ENCODE measurements at regions not wholly inside any gene's neighbourhood (a gene's known extent, or its start where the extent isn't known, plus 50 kb on each side); places are given as distances from the start of the nearest gene placed in this dataset.
"Not testable (repeated sequence)": the region's sequence is repeated elsewhere in the genome, so short reads cannot be mapped to it uniquely, and the experiment has no call there.

DNA sequence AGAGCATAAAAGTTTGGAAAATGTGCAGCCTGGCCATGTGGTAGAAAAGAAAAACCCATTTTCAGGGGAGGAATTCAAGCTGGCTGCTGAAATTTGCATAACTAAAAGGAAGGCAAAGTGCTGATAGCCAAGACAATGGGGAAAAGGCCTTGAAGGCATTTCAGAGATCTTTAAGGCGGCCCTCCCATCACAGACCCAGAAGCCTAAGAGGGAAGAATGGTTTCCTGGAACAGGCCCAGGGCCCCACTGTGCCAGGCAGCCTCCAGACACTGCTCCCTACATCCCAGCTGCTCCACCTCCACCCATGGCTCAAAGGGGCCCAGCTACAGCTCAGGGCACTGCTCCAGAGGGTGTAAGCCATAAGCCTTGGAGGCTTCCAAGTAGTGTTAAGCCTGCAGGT is 158.0 kb upstream of the PRDX4 start:
- no peaks in the 10 kb centered on the region for H3K36me3 ChIP-seq (replicated peaks; ENCODE audit: control insufficient read depth, insufficient read depth, low read length)
- DNase-seq: no peak
- H3K27me3 ChIP-seq (ENCODE audit: control insufficient read depth, insufficient read depth, low read length): no peaks in the 10 kb centered on the region
- H3K4me3 ChIP-seq (ENCODE audit: insufficient read depth, low read depth, low read length): no peak overlapping the region

DNA sequence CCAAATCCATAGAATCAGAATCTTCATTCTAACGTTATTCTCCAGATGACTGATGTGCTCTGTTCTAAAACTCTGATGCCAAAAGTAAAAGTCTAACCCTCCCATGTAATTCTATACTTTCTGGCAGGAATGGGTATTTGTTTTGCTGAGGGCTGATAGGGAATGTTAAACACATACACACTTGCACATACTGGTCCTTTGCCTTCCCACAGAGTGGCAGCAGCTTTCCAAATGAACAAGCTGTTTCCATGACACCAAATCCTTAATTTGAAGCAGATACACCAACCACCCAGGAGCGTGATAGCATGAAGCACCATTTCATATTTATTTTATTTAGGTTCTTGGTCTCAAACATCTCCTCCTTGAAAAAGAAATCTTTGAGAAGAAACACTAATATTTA is 155.5 kb upstream of the PRDX4 start:
- DNase-seq: no peak
- Histone ChIP-seq H3K27me3 (ENCODE audit: control insufficient read depth, insufficient read depth, low read length) (no peaks in the 10 kb centered on the region), H3K4me3 (ENCODE audit: insufficient read depth, low read depth, low read length) (no peak overlapping the region), H3K36me3 (replicated peaks; ENCODE audit: control insufficient read depth, insufficient read depth, low read length) (no peaks in the 10 kb centered on the region)

DNA sequence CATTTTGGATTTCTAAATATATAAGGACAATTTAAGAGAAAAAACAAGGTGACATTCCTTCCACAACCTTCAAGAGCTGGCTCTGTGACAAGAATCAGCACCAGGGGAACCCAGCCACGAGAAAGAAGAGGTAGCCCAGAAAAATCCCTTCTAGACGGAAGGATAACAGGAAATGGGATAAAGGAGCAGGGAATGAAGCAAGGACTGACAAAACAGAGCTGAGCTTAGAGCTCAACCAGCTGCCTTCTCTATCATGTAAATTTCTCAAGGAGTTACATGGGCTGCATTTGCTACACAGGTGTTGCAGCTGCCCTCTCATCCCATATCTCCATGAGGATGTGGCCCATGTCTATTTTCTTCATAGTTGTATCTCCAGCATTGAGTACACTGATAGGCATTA is 154.2 kb upstream of the PRDX4 start:
- Histone ChIP-seq H3K4me3 (ENCODE audit: insufficient read depth, low read depth, low read length) (no peak overlapping the region), H3K36me3 (replicated peaks; ENCODE audit: control insufficient read depth, insufficient read depth, low read length) (no peaks in the 10 kb centered on the region), H3K27me3 (ENCODE audit: control insufficient read depth, insufficient read depth, low read length) (no peaks in the 10 kb centered on the region)
- DNase-seq: peak; percentile 41

DNA sequence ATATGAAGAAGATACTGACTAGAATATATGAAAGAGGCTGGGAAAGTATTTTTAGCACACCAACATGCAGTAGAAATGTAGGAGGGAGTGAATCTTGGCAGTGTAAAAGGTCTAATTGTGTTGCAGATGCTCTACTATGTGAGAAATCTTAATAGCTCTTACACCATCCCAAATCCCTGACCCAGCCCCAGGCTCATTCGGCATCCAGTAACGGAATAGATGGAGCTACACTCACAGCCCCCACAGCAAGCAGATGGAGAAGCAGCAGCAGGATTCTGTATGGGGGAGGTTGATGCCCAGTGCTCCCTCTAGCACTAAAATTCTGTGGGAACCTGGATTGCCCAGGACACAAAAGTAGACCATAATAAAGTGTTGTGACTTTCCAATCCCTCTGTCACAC is 153.2 kb upstream of the PRDX4 start:
- no peak overlapping the region for H3K4me3 ChIP-seq (ENCODE audit: insufficient read depth, low read depth, low read length)
- H3K27me3 ChIP-seq (ENCODE audit: control insufficient read depth, insufficient read depth, low read length): no peaks in the 10 kb centered on the region
- H3K36me3 ChIP-seq (replicated peaks; ENCODE audit: control insufficient read depth, insufficient read depth, low read length): no peaks in the 10 kb centered on the region
- DNase-seq: no peak

DNA sequence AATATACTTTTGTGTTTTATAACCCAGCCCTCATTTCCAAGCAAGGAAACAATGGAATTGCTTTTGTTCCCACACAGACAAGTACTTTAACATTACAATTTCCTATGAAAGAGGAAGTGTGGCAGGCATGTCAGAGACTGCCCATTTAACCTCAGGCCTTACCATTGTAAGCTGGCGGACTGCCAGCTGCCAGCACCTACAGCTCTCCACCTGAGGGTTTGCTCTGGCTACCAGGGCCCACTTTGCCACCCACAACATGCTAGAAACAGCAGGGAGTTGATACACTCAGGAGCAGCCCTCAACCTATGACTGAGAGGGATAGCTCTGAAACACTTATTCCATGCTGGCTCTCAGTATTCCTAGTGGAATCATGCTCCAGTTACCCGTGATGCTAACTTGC is 152.3 kb upstream of the PRDX4 start:
- no peak for DNase-seq
- H3K4me3 ChIP-seq (ENCODE audit: insufficient read depth, low read depth, low read length): no peak overlapping the region
- H3K27me3 ChIP-seq (ENCODE audit: control insufficient read depth, insufficient read depth, low read length): no peaks in the 10 kb centered on the region
- H3K36me3 ChIP-seq (replicated peaks; ENCODE audit: control insufficient read depth, insufficient read depth, low read length): no peaks in the 10 kb centered on the region

DNA sequence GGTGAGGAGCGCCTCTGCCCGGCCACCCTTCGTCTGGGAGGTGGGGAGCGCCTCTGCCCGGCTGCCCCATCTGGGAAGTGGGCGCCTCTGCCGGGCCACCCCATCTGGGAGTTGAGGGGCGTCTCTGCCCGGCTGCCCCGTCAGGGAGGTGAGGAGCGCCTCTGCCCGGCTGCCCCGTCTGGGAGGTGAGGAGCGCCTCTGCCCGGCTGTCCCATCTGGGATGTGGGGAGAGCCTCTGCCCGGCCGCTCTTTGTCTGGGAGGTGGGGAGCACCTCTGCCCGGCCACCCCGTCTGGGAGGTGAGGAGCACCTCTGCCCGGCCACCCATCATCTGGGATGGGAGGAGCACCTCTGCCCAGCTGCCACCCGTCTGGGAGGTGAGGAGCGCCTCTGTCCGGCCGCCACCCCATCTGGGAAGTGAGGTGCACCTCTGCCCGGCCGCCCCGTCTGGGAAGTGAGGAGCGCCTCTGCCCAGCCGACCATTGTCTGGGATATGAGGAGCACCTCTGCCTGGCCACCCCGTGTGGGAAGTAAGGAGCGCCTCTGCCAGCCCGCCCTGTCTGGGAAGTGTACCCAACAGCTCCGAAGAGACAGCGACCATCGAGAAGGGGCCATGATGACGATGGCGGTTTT is 144.2 kb upstream of the PRDX4 start:
- DNase-seq; H3K4me3 ChIP-seq (ENCODE audit: insufficient read depth, low read depth, low read length); H3K36me3 ChIP-seq (replicated peaks; ENCODE audit: control insufficient read depth, insufficient read depth, low read length); H3K27me3 ChIP-seq (ENCODE audit: control insufficient read depth, insufficient read depth, low read length): not testable (repeated sequence)

DNA sequence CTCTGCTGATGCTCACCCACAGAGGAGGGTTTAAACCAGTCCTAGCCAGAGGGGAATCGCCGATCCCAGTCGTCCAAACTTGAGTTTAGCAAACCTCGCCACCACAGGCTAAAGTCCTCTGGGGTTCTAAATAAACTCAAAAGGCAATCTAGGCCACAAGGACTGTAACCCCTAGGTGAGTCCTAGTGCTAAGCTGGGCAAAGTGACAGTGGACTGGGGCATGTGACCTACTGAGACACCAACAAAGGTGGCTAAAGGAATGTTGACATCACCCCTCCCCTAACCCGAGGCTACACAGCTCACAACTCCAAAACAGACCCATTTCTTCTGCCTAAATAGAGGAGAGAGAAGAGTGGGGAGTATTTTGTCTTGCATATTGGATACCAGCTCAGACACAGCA is 142.8 kb upstream of the PRDX4 start:
- no peak overlapping the region for H3K4me3 ChIP-seq (ENCODE audit: insufficient read depth, low read depth, low read length)
- H3K27me3 ChIP-seq (ENCODE audit: control insufficient read depth, insufficient read depth, low read length): no peaks in the 10 kb centered on the region
- no peak for DNase-seq
- H3K36me3 ChIP-seq (replicated peaks; ENCODE audit: control insufficient read depth, insufficient read depth, low read length): no peaks in the 10 kb centered on the region

DNA sequence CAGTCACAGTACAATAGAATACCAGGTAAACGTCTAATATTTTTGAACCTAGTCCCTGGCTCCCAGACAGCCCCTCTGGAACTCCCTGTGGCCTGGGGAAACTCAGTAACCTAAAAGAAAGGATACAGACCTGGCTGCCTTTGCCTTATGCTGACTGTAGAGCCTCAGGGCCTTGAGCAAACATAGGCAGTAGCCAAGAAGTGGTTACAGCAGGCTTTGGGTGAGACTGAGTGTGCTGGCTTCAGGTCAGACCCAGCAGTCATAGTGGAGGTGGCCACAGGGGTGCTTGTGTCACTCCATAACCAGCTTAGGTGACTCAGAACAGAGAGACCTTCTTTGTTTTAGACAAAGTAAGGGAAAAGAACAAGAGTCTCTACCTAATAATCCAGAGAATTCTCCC is 141.8 kb upstream of the PRDX4 start:
- H3K27me3 ChIP-seq (ENCODE audit: control insufficient read depth, insufficient read depth, low read length): no peaks in the 10 kb centered on the region

DNA sequence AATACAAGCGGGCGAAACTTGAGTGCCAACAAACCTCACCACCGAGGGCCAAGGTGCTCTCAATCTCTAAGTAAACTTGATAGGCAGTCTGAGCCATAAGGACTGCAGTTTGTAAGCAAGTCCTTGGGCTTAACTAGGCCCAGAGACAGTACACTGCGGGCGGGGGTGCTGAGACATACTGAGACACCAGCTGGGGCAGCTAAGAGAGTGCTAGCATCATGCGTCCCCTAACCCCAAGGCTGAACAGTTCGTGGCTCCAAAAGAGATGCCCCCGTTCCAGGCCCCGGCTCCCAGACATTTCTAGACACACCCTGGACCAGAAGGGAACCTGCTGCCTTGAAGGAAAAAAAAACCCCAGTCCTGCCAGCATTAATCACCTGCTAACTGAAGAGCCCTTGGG is 126.8 kb upstream of the PRDX4 start:
- no peak for DNase-seq
- no peaks in the 10 kb centered on the region for H3K27me3 ChIP-seq (ENCODE audit: control insufficient read depth, insufficient read depth, low read length)
- H3K36me3 ChIP-seq (replicated peaks; ENCODE audit: control insufficient read depth, insufficient read depth, low read length): no peaks in the 10 kb centered on the region
- no peak overlapping the region for H3K4me3 ChIP-seq (ENCODE audit: insufficient read depth, low read depth, low read length)

More for the DNA sequence above, 141.8 kb upstream of the PRDX4 start:
- no peak for DNase-seq
- no peaks in the 10 kb centered on the region for H3K36me3 ChIP-seq (replicated peaks; ENCODE audit: control insufficient read depth, insufficient read depth, low read length)
- no peak overlapping the region for H3K4me3 ChIP-seq (ENCODE audit: insufficient read depth, low read depth, low read length)

DNA sequence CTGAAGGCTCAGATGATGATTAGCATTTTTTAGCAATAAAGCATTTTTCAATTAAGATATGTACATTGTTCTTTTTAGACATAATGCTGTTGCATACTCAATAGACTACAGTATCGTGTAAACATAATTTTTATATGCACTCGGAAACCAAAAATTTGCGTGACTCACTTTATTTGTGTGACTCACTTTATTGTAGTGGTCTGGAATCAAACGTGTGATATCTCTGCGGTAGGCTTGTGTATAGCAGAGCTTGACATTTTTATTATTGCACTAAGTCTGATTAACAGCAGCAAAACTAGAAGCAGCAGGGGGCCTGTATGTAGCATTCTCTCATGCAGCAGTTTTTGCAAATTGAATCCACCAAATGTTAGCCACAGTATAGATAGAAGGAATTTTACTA is 119.1 kb upstream of the PRDX4 start:
- Histone ChIP-seq H3K27me3 (ENCODE audit: control insufficient read depth, insufficient read depth, low read length) (no peaks in the 10 kb centered on the region), H3K36me3 (replicated peaks; ENCODE audit: control insufficient read depth, insufficient read depth, low read length) (no peaks in the 10 kb centered on the region), H3K4me3 (ENCODE audit: insufficient read depth, low read depth, low read length) (no peak overlapping the region)
- no peak for DNase-seq

DNA sequence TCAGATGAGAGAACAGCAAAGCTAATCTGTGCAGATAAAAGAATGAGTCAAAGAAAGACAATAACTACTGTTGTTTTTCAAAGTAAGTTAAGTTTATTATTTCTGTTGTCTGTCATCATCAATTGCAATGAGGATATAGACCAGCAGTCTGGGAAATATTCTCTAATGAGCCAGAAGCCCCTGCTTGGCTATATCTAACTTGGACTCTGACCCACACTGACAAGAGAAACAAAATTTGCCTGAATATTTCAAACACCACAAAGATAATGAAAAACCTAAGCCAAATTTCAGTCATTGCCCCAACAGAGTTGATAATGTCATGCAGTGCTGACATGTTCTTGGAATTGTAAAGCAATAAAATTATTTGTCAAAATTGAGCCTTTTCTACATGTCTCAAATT is 115.0 kb upstream of the PRDX4 start:
- Histone ChIP-seq H3K4me3 (ENCODE audit: insufficient read depth, low read depth, low read length) (no peak overlapping the region), H3K36me3 (replicated peaks; ENCODE audit: control insufficient read depth, insufficient read depth, low read length) (no peaks in the 10 kb centered on the region), H3K27me3 (ENCODE audit: control insufficient read depth, insufficient read depth, low read length) (no peaks in the 10 kb centered on the region)
- no peak for DNase-seq

DNA sequence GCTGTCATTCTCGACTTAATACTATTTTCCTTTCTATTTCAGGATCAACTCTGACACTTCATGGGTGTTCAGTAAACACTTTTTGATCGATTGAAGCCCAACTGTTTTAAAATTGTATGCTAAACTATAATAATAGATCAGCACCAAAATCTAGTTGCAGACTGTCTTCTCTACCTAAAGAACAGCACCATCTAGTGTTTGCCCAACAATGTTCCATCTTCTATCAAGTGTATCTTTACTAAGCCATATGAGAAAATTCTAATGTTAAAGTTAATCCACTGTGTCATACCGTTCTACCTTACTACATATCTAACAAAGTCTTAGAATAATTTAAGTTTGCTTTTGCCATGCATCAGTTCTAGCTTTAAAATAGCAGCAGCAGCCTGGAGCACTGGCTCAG is 113.0 kb upstream of the PRDX4 start:
- Histone ChIP-seq H3K36me3 (replicated peaks; ENCODE audit: control insufficient read depth, insufficient read depth, low read length) (no peaks in the 10 kb centered on the region), H3K4me3 (ENCODE audit: insufficient read depth, low read depth, low read length) (no peak overlapping the region), H3K27me3 (ENCODE audit: control insufficient read depth, insufficient read depth, low read length) (no peaks in the 10 kb centered on the region)
- DNase-seq: peak; percentile 30

DNA sequence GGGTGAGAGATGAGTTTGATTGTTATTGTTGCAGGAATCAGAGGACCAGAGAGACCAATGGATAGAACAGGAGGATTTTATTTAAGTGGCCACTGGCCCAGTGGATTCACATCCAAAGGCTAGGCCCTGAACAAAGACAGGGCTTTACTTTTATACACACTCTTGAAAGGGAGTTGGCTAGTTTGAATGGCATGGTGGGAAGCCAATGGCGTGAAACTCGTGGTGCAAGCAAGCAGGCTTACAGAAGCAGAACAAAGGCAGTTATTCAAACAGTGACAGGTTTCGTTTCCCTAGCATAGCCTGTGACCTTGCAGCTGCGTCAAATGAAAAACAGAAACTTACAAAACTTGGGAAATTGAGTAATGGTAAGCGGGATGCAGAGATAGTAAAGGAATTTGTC is 110.2 kb upstream of the PRDX4 start:
- H3K36me3 ChIP-seq (replicated peaks; ENCODE audit: control insufficient read depth, insufficient read depth, low read length): no peaks in the 10 kb centered on the region
- H3K27me3 ChIP-seq (ENCODE audit: control insufficient read depth, insufficient read depth, low read length): no peaks in the 10 kb centered on the region
- no peak overlapping the region for H3K4me3 ChIP-seq (ENCODE audit: insufficient read depth, low read depth, low read length)
- DNase-seq: no peak

DNA sequence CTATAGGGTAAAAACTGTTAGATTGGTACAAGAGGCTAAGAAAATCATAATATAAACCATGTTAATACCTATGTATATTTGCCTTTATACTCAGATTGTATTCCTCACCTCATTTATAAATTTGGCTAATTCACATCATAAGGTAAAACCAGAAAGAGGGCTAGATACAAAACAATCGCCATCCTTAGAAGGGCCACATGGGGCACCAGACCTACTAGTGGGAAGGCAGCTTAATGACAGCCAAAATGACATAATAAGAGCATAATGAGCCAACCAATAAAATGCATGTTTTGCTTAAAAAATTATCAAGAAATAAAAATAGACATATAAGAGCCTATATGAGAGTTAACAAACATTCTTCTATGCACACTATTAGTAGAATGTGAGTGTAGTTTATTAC is 107.3 kb upstream of the PRDX4 start:
- no peaks in the 10 kb centered on the region for H3K36me3 ChIP-seq (replicated peaks; ENCODE audit: control insufficient read depth, insufficient read depth, low read length)
- DNase-seq: peak; percentile 25
- H3K4me3 ChIP-seq (ENCODE audit: insufficient read depth, low read depth, low read length): no peak overlapping the region
- H3K27me3 ChIP-seq (ENCODE audit: control insufficient read depth, insufficient read depth, low read length): no peaks in the 10 kb centered on the region

DNA sequence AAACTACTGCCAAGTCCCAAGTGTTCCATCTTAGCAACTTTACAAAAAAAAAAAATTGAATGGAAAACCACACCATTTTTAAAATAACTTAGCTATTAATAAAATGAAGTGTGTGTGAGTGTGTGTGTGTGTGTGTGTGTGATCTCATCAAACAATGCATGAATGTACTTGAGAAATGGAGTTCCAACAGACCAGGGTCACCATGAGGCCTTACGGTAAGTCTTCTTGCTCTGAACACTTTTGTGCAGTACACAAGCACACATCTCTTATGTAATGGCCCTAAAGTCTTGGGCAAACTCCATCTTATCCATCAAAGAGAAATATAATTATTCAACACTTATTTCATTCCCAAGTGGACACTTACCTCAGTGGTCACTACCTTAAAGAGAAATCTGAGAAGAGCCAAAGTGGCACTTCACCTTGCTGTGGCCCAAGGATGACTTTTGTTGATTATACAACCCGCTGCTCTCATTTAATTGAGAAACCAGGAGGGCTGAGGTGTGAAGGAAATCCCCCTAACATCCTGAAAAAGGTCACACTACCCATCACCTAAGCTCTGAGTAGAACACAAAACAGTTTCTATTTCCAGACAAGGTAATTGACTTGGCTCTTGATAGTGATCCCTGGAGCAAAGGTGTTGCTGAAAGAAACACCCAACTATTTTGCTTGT is 96.5 kb upstream of the PRDX4 start:
- H3K4me3 ChIP-seq (ENCODE audit: insufficient read depth, low read depth, low read length): no peak overlapping the region
- H3K36me3 ChIP-seq (replicated peaks; ENCODE audit: control insufficient read depth, insufficient read depth, low read length): no peaks in the 10 kb centered on the region
- no peaks in the 10 kb centered on the region for H3K27me3 ChIP-seq (ENCODE audit: control insufficient read depth, insufficient read depth, low read length)
- no peak for DNase-seq

DNA sequence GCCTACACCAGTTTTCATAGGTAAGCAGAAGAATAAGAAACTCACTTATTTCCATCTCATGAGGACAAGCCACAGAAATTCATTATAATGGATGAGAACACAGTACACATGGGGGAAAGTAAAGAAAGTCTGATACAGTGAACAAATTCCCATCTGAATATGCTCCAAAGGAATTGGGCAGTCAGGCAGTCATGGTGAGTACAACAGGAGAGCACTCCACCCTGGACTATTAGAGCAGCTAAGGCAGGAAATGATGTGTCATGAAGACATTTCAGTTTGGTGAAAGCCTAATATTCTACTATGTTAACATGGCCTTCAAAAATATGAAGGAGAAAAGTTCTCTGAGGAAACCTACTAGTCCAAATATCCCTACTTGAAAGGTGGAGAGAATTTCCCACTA is 92.0 kb upstream of the PRDX4 start:
- no peaks in the 10 kb centered on the region for H3K36me3 ChIP-seq (replicated peaks; ENCODE audit: control insufficient read depth, insufficient read depth, low read length)
- no peak for DNase-seq
- no peaks in the 10 kb centered on the region for H3K27me3 ChIP-seq (ENCODE audit: control insufficient read depth, insufficient read depth, low read length)
- no peak overlapping the region for H3K4me3 ChIP-seq (ENCODE audit: insufficient read depth, low read depth, low read length)

Data from H7 (cell line).